Hepatocyte (in vitro differentiated cells): ENCODE measurements at regions not wholly inside any gene's neighbourhood (a gene's known extent, or its start where the extent isn't known, plus 50 kb on each side); places are given as distances from the start of the nearest gene placed in this dataset.

ENCODE experiments used
- EZH2 ChIP-seq: fragments of 200-600 bp; sonication (generic); IDR thresholded peaks from 2 replicates; pipeline ENCODE4 v1.6.1; 2016; ENCODE audit warnings: antibody characterized with exemption, mild to moderate bottlenecking, borderline replicate concordance
- EZH2phosphoT487 ChIP-seq: fragments of 200-600 bp; sonication (generic); IDR thresholded peaks from one replicate; pipeline ENCODE4 v1.6.1; 2018; ENCODE audit warnings: antibody characterized with exemption, mild to moderate bottlenecking, low read depth, moderate library complexity; ENCODE audit not compliant: unreplicated experiment, severe bottlenecking
- TF ChIP-seq, protein P1 (sequence below): fragments of 200-600 bp; sonication (generic); IDR thresholded peaks from 2 replicates; pipeline ENCODE4 v1.5.1; 2016; ENCODE audit warnings: antibody characterized with exemption, mild to moderate bottlenecking; ENCODE audit not compliant: poor library complexity

- TF ChIP-seq, protein P1, sequence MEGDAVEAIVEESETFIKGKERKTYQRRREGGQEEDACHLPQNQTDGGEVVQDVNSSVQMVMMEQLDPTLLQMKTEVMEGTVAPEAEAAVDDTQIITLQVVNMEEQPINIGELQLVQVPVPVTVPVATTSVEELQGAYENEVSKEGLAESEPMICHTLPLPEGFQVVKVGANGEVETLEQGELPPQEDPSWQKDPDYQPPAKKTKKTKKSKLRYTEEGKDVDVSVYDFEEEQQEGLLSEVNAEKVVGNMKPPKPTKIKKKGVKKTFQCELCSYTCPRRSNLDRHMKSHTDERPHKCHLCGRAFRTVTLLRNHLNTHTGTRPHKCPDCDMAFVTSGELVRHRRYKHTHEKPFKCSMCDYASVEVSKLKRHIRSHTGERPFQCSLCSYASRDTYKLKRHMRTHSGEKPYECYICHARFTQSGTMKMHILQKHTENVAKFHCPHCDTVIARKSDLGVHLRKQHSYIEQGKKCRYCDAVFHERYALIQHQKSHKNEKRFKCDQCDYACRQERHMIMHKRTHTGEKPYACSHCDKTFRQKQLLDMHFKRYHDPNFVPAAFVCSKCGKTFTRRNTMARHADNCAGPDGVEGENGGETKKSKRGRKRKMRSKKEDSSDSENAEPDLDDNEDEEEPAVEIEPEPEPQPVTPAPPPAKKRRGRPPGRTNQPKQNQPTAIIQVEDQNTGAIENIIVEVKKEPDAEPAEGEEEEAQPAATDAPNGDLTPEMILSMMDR = no peak
- TF ChIP-seq EZH2 (no peak), EZH2phosphoT487 (no peak)
These were observed 96.8 kb upstream of the MLIP start for GRCh38 chr6:54014440-54014839.
